CD14-positive monocyte (primary cell): ENCODE measurements at regions not wholly inside any gene's neighbourhood (a gene's known extent, or its start where the extent isn't known, plus 50 kb on each side); places are given as distances from the start of the nearest gene placed in this dataset.

Experiments
- DNase-seq, 3 donors: peaks; one replicate each; pipeline ENCODE4 v3.0.0-alpha.2; 2011 to 2022
- H2AFZ ChIP-seq: 2 replicates; pipeline ENCODE4 v1.6.0; 2012; ENCODE audit warnings: mild to moderate bottlenecking, low read depth, low read length, inconsistent platforms; ENCODE audit not compliant: insufficient read depth, poor library complexity, severe bottlenecking
- H3K27ac ChIP-seq, 2 donors: 1 replicate in 1 of 2; 2 replicates in 1 of 2; pipeline ENCODE4 v1.5.1; 2012 to 2013; ENCODE audit warnings: low read length in 2 of 2, control low read depth in 1 of 2, inconsistent platforms in 1 of 2, low read depth in 1 of 2, mild to moderate bottlenecking in 1 of 2
- H3K27me3 ChIP-seq, 2 donors: one replicate each; pipeline versions ENCODE4 v1.6.0 to v1.6.1; 2011 to 2013; ENCODE audit warnings: low read length in 2 of 2; ENCODE audit not compliant: control insufficient read depth in 2 of 2, insufficient read depth in 2 of 2
- H3K36me3 ChIP-seq, 2 donors: replicated peaks in 1 of 2; 1 replicate in 1 of 2; 2 replicates in 1 of 2; pipeline versions ENCODE4 v1.5.1 to v1.6.1; 2012 to 2013; ENCODE audit warnings: low read length in 2 of 2, control low read depth in 1 of 2, inconsistent platforms in 1 of 2, mild to moderate bottlenecking in 1 of 2; ENCODE audit not compliant: insufficient read depth in 2 of 2, control insufficient read depth in 1 of 2
- H3K4me1 ChIP-seq, 2 donors: 1 replicate in 1 of 2; 2 replicates in 1 of 2; pipeline versions ENCODE4 v1.5.1 to v1.6.1; 2012 to 2013; ENCODE audit warnings: low read length in 2 of 2, control low read depth in 1 of 2, inconsistent platforms in 1 of 2, mild to moderate bottlenecking in 1 of 2, moderate library complexity in 1 of 2; ENCODE audit not compliant: insufficient read depth in 2 of 2, control insufficient read depth in 1 of 2
- H3K4me2 ChIP-seq: replicated peaks from 2 replicates; pipeline ENCODE3; 2012; ENCODE audit warnings: low read length, moderate library complexity, mild to moderate bottlenecking; ENCODE audit not compliant: poor library complexity, severe bottlenecking; ENCODE audit errors: extremely low read depth
- H3K4me3 ChIP-seq, 3 experiments: fragments of 200-600 bp in 1 of 3; sonication (generic) in 1 of 3; replicated peaks in 1 of 3; 1 replicate in 2 of 3; 2 replicates in 1 of 3; pipeline ENCODE4 v1.5.1; 2011 to 2013; ENCODE audit warnings: low read length in 3 of 3, mild to moderate bottlenecking in 3 of 3, control low read depth in 2 of 3, low read depth in 2 of 3, inconsistent platforms in 1 of 3, moderate library complexity in 1 of 3
- H3K79me2 ChIP-seq: 2 replicates; pipeline ENCODE4 v1.6.0; 2012; ENCODE audit warnings: mild to moderate bottlenecking, control low read depth, inconsistent platforms, low read length, moderate library complexity; ENCODE audit not compliant: insufficient read depth
- H3K9ac ChIP-seq: 2 replicates; pipeline ENCODE4 v1.6.0; 2017; ENCODE audit warnings: low read length, mild to moderate bottlenecking; ENCODE audit not compliant: insufficient read depth, poor library complexity, severe bottlenecking
- H3K9me3 ChIP-seq, 2 donors: replicated peaks in 1 of 2; 1 replicate in 1 of 2; 2 replicates in 1 of 2; pipeline versions ENCODE4 v1.5.1 to v1.6.1; 2012 to 2013; ENCODE audit warnings: low read length in 2 of 2, control low read depth in 1 of 2; ENCODE audit not compliant: control insufficient read depth in 1 of 2, insufficient read depth in 1 of 2
- H4K20me1 ChIP-seq: 2 replicates; pipeline ENCODE4 v1.6.0; 2012; ENCODE audit warnings: mild to moderate bottlenecking, low read length, control low read depth, moderate library complexity; ENCODE audit not compliant: insufficient read depth
- H3K27ac Mint-ChIP-seq, 7 donors: one replicate each; pipeline ENCODE4 v1.8.0; 2020; ENCODE audit warnings: mild to moderate bottlenecking in 7 of 7, mixed read lengths in 7 of 7, moderate library complexity in 6 of 7, inconsistent platforms in 2 of 7
- H3K27me3 Mint-ChIP-seq, 3 donors: one replicate each; pipeline ENCODE4 v1.8.0; 2021 to 2022; ENCODE audit warnings: low read depth in 3 of 3, mild to moderate bottlenecking in 3 of 3, mixed read lengths in 3 of 3, moderate library complexity in 3 of 3, inconsistent platforms in 1 of 3
- H3K36me3 Mint-ChIP-seq, 2 donors: one replicate each; pipeline ENCODE4 v1.8.0; 2020; ENCODE audit warnings: mixed read lengths in 2 of 2, inconsistent platforms in 1 of 2, mild to moderate bottlenecking in 1 of 2
- H3K4me1 Mint-ChIP-seq: one replicate; pipeline ENCODE4 v1.8.0; 2020; ENCODE audit warnings: mild to moderate bottlenecking, mixed read lengths
- H3K4me3 Mint-ChIP-seq, 2 donors: one replicate each; pipeline ENCODE4 v1.8.0; 2020; ENCODE audit warnings: mild to moderate bottlenecking in 2 of 2, mixed read lengths in 2 of 2, moderate library complexity in 1 of 2
- H3K9me3 Mint-ChIP-seq, 7 donors: one replicate each; pipeline ENCODE4 v1.8.0; 2020 to 2022; ENCODE audit warnings: mixed read lengths in 7 of 7, mild to moderate bottlenecking in 6 of 7, moderate library complexity in 6 of 7, inconsistent platforms in 2 of 7
- CTCF ChIP-seq: fragments of 200-600 bp; IDR thresholded peaks from one replicate; pipeline ENCODE4 v1.8.0; 2022; ENCODE audit warnings: antibody characterized with exemption, mild to moderate bottlenecking
- WGBS: methylation state at CpG from one replicate; pipeline ENCODE4 v1.1.5; 2013; ENCODE audit warnings: missing lambda C conversion rate; ENCODE audit not compliant: insufficient coverage; 5-methylcytosine and 5-hydroxymethylcytosine counted together
- intact Hi-C, 2 donors: fragments of 100-400 bp; cut with micrococcal nuclease; formaldehyde crosslinking; loops; one replicate each; pipeline versions ENCODE4 v1.15.0 to v1.15.1; 2023

GRCh38 chr1:196030455-196030854 lies 577.8 kb downstream of the KCNT2 start:
- H3K4me1 Mint-ChIP-seq: no peaks in the 10 kb centered on the region
- Histone ChIP-seq H4K20me1 (no peaks in the 10 kb centered on the region), H3K36me3 (no peaks in the 10 kb centered on the region), H3K27ac (no peak overlapping the region), H3K4me2 (no peak overlapping the region), H3K4me1 (no peaks in the 10 kb centered on the region), H3K27me3 (no peaks in the 10 kb centered on the region), H3K79me2 (no peaks in the 10 kb centered on the region), H3K4me3 (no peak overlapping the region), H2AFZ (no peak overlapping the region), H3K9ac (no peak overlapping the region), H3K9me3 (no peaks in the 10 kb centered on the region)
- intact Hi-C loops: no loop called here
- no peaks in the 10 kb centered on the region for H3K36me3 Mint-ChIP-seq
- H3K4me3 Mint-ChIP-seq: no peak overlapping the region
- no CpG with 5 or more reads among the region's 1 CpG for WGBS
- no peak for DNase-seq
- no peaks in the 10 kb centered on the region for H3K27me3 Mint-ChIP-seq
- TF ChIP-seq CTCF: no peak
- H3K9me3 Mint-ChIP-seq: peaks cover 0 to 5% (median 0%) of the 10 kb centered on the region in 7 donors
- no peak overlapping the region for H3K27ac Mint-ChIP-seq

GRCh38 chr1:196029410-196029809 lies 578.8 kb downstream of the KCNT2 start:
- WGBS: no CpG with 5 or more reads among the region's 1 CpG
- Mint-ChIP-seq H3K9me3 (peaks cover 0 to 5% (median 0%) of the 10 kb centered on the region in 7 donors), H3K36me3 (no peaks in the 10 kb centered on the region), H3K4me1 (no peaks in the 10 kb centered on the region), H3K27ac (no peak overlapping the region), H3K4me3 (no peak overlapping the region), H3K27me3 (no peaks in the 10 kb centered on the region)
- H3K4me1 ChIP-seq: no peaks in the 10 kb centered on the region
- H3K79me2 ChIP-seq: no peaks in the 10 kb centered on the region
- no peaks in the 10 kb centered on the region for H3K27me3 ChIP-seq
- H3K9me3 ChIP-seq: no peaks in the 10 kb centered on the region
- no peak overlapping the region for H3K9ac ChIP-seq
- DNase-seq: no peak
- no peak overlapping the region for H3K4me2 ChIP-seq
- no peak overlapping the region for H3K4me3 ChIP-seq
- no peaks in the 10 kb centered on the region for H3K36me3 ChIP-seq
- intact Hi-C loops: no loop called here
- H4K20me1 ChIP-seq: no peaks in the 10 kb centered on the region
- TF ChIP-seq CTCF: no peak
- H3K27ac ChIP-seq: no peak overlapping the region
- no peak overlapping the region for H2AFZ ChIP-seq
